CD14-positive monocyte (primary cell): ENCODE measurements at regions not wholly inside any gene's neighbourhood (a gene's known extent, or its start where the extent isn't known, plus 50 kb on each side); places are given as distances from the start of the nearest gene placed in this dataset.

Experiments used
- DNase-seq, 3 donors: peaks; one replicate each; pipeline ENCODE4 v3.0.0-alpha.2; 2011 to 2022
- H2AFZ ChIP-seq: 2 replicates; pipeline ENCODE4 v1.6.0; 2012; ENCODE audit warnings: mild to moderate bottlenecking, low read depth, low read length, inconsistent platforms; ENCODE audit not compliant: insufficient read depth, poor library complexity, severe bottlenecking
- H3K27ac ChIP-seq, 2 donors: 1 replicate in 1 of 2; 2 replicates in 1 of 2; pipeline ENCODE4 v1.5.1; 2012 to 2013; ENCODE audit warnings: low read length in 2 of 2, control low read depth in 1 of 2, inconsistent platforms in 1 of 2, low read depth in 1 of 2, mild to moderate bottlenecking in 1 of 2
- H3K27me3 ChIP-seq, 2 donors: one replicate each; pipeline versions ENCODE4 v1.6.0 to v1.6.1; 2011 to 2013; ENCODE audit warnings: low read length in 2 of 2; ENCODE audit not compliant: control insufficient read depth in 2 of 2, insufficient read depth in 2 of 2
- H3K36me3 ChIP-seq, 2 donors: replicated peaks in 1 of 2; 1 replicate in 1 of 2; 2 replicates in 1 of 2; pipeline versions ENCODE4 v1.5.1 to v1.6.1; 2012 to 2013; ENCODE audit warnings: low read length in 2 of 2, control low read depth in 1 of 2, inconsistent platforms in 1 of 2, mild to moderate bottlenecking in 1 of 2; ENCODE audit not compliant: insufficient read depth in 2 of 2, control insufficient read depth in 1 of 2
- H3K4me1 ChIP-seq, 2 donors: 1 replicate in 1 of 2; 2 replicates in 1 of 2; pipeline versions ENCODE4 v1.5.1 to v1.6.1; 2012 to 2013; ENCODE audit warnings: low read length in 2 of 2, control low read depth in 1 of 2, inconsistent platforms in 1 of 2, mild to moderate bottlenecking in 1 of 2, moderate library complexity in 1 of 2; ENCODE audit not compliant: insufficient read depth in 2 of 2, control insufficient read depth in 1 of 2
- H3K4me2 ChIP-seq: replicated peaks from 2 replicates; pipeline ENCODE3; 2012; ENCODE audit warnings: low read length, moderate library complexity, mild to moderate bottlenecking; ENCODE audit not compliant: poor library complexity, severe bottlenecking; ENCODE audit errors: extremely low read depth
- H3K4me3 ChIP-seq, 3 experiments: fragments of 200-600 bp in 1 of 3; sonication (generic) in 1 of 3; replicated peaks in 1 of 3; 1 replicate in 2 of 3; 2 replicates in 1 of 3; pipeline ENCODE4 v1.5.1; 2011 to 2013; ENCODE audit warnings: low read length in 3 of 3, mild to moderate bottlenecking in 3 of 3, control low read depth in 2 of 3, low read depth in 2 of 3, inconsistent platforms in 1 of 3, moderate library complexity in 1 of 3
- H3K79me2 ChIP-seq: 2 replicates; pipeline ENCODE4 v1.6.0; 2012; ENCODE audit warnings: mild to moderate bottlenecking, control low read depth, inconsistent platforms, low read length, moderate library complexity; ENCODE audit not compliant: insufficient read depth
- H3K9ac ChIP-seq: 2 replicates; pipeline ENCODE4 v1.6.0; 2017; ENCODE audit warnings: low read length, mild to moderate bottlenecking; ENCODE audit not compliant: insufficient read depth, poor library complexity, severe bottlenecking
- H3K9me3 ChIP-seq, 2 donors: replicated peaks in 1 of 2; 1 replicate in 1 of 2; 2 replicates in 1 of 2; pipeline versions ENCODE4 v1.5.1 to v1.6.1; 2012 to 2013; ENCODE audit warnings: low read length in 2 of 2, control low read depth in 1 of 2; ENCODE audit not compliant: control insufficient read depth in 1 of 2, insufficient read depth in 1 of 2
- H4K20me1 ChIP-seq: 2 replicates; pipeline ENCODE4 v1.6.0; 2012; ENCODE audit warnings: mild to moderate bottlenecking, low read length, control low read depth, moderate library complexity; ENCODE audit not compliant: insufficient read depth
- H3K27ac Mint-ChIP-seq, 7 donors: one replicate each; pipeline ENCODE4 v1.8.0; 2020; ENCODE audit warnings: mild to moderate bottlenecking in 7 of 7, mixed read lengths in 7 of 7, moderate library complexity in 6 of 7, inconsistent platforms in 2 of 7
- H3K27me3 Mint-ChIP-seq, 3 donors: one replicate each; pipeline ENCODE4 v1.8.0; 2021 to 2022; ENCODE audit warnings: low read depth in 3 of 3, mild to moderate bottlenecking in 3 of 3, mixed read lengths in 3 of 3, moderate library complexity in 3 of 3, inconsistent platforms in 1 of 3
- H3K36me3 Mint-ChIP-seq, 2 donors: one replicate each; pipeline ENCODE4 v1.8.0; 2020; ENCODE audit warnings: mixed read lengths in 2 of 2, inconsistent platforms in 1 of 2, mild to moderate bottlenecking in 1 of 2
- H3K4me1 Mint-ChIP-seq: one replicate; pipeline ENCODE4 v1.8.0; 2020; ENCODE audit warnings: mild to moderate bottlenecking, mixed read lengths
- H3K4me3 Mint-ChIP-seq, 2 donors: one replicate each; pipeline ENCODE4 v1.8.0; 2020; ENCODE audit warnings: mild to moderate bottlenecking in 2 of 2, mixed read lengths in 2 of 2, moderate library complexity in 1 of 2
- H3K9me3 Mint-ChIP-seq, 7 donors: one replicate each; pipeline ENCODE4 v1.8.0; 2020 to 2022; ENCODE audit warnings: mixed read lengths in 7 of 7, mild to moderate bottlenecking in 6 of 7, moderate library complexity in 6 of 7, inconsistent platforms in 2 of 7
- WGBS: methylation state at CpG from one replicate; pipeline ENCODE4 v1.1.5; 2013; ENCODE audit warnings: missing lambda C conversion rate; ENCODE audit not compliant: insufficient coverage; 5-methylcytosine and 5-hydroxymethylcytosine counted together
- intact Hi-C, 2 donors: fragments of 100-400 bp; cut with micrococcal nuclease; formaldehyde crosslinking; loops; one replicate each; pipeline versions ENCODE4 v1.15.0 to v1.15.1; 2023
- TF ChIP-seq, protein P1 (sequence below): fragments of 200-600 bp; IDR thresholded peaks from one replicate; pipeline ENCODE4 v1.8.0; 2022; ENCODE audit warnings: antibody characterized with exemption, mild to moderate bottlenecking

DNA sequence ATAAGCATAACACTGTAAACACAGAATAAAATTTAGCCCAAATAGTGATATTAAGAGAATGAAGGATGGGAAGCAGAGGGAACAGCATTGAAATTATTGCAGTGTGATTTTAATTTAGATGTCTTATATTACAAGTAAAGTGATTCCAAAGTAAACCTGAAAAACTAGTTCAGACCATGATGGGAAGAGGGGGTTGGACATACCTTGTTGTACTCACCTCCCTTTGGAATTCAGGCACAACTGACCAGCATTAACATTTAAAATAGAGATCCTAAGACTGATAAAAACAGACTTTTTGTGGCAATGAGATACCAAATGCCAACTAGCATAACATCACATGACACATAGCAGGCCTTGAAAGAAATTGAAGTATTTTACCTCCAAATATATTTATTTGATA lies 210.0 kb upstream of the ADRA1D start:
- Mint-ChIP-seq H3K27ac (no peak overlapping the region), H3K4me3 (no peak overlapping the region), H3K4me1 (peaks cover 11% of the 10 kb centered on the region), H3K27me3 (peaks cover 0 to 3% (median 3%) of the 10 kb centered on the region in 3 donors), H3K9me3 (peaks cover 5 to 19% (median 11%) of the 10 kb centered on the region in 7 donors), H3K36me3 (no peaks in the 10 kb centered on the region)
- Histone ChIP-seq H3K9ac (no peak overlapping the region), H3K79me2 (no peaks in the 10 kb centered on the region), H3K27ac (no peak overlapping the region), H3K36me3 (no peaks in the 10 kb centered on the region), H3K27me3 (no peaks in the 10 kb centered on the region), H4K20me1 (no peaks in the 10 kb centered on the region), H2AFZ (no peak overlapping the region), H3K9me3 (peaks cover 0 to 4% of the 10 kb centered on the region in 2 donors), H3K4me1 (peaks cover 0 to 3% of the 10 kb centered on the region in 2 donors), H3K4me3 (no peak overlapping the region), H3K4me2 (no peak overlapping the region)
- intact Hi-C loops = no loop called here
- TF ChIP-seq, protein P1, sequence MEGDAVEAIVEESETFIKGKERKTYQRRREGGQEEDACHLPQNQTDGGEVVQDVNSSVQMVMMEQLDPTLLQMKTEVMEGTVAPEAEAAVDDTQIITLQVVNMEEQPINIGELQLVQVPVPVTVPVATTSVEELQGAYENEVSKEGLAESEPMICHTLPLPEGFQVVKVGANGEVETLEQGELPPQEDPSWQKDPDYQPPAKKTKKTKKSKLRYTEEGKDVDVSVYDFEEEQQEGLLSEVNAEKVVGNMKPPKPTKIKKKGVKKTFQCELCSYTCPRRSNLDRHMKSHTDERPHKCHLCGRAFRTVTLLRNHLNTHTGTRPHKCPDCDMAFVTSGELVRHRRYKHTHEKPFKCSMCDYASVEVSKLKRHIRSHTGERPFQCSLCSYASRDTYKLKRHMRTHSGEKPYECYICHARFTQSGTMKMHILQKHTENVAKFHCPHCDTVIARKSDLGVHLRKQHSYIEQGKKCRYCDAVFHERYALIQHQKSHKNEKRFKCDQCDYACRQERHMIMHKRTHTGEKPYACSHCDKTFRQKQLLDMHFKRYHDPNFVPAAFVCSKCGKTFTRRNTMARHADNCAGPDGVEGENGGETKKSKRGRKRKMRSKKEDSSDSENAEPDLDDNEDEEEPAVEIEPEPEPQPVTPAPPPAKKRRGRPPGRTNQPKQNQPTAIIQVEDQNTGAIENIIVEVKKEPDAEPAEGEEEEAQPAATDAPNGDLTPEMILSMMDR = no peak
- DNase-seq = no peak

DNA sequence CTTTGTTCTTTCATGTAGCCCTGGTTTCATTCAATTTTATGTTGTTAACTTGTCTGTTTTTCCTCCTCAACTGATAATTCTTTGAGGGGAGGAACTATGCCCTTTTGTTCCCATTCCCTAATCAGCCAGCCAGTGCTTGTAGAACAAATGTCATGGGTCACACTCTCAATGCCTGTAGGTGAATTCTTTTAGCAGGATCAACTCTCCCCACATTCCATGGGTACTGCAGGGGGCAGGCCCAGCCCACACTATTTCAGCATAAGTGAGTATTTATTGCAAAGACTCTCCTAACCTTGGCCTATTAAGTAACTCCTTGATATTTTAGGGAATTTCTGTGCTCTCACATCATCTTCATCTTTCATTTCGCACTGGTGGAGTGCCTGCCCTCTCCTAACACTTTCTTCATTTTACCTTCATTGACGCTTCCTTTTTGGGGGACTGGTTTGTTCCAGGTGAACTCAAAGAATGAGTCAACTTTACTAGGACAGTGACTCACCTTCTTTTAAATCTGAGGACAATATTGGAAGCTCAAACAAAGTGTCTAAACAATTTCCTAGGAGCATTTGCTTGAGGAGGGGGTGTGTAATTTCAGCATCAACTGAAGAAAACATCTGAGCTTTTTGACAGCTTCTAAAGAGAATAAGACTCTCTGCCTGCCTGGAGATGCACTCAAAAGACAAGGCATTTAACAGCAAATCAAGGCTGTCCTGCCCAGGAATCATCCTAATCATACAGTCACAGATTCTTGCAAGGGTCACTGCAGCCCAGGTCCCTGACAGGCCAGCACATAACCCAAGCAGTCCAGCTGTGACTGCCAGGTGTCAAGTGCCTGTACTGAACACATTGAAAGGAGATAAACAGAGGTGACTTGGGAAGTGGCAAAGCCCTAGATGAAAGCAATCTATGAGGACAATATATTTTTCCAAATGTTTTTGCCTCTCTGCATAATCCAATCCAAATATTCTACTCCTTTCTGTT lies 208.8 kb upstream of the ADRA1D start:
- TF ChIP-seq, protein P1 = no peak
- Mint-ChIP-seq H3K27ac (no peak overlapping the region), H3K27me3 (peaks cover 0 to 3% (median 3%) of the 10 kb centered on the region in 3 donors), H3K9me3 (peaks cover 5 to 18% (median 8%) of the 10 kb centered on the region in 7 donors), H3K4me3 (no peak overlapping the region), H3K4me1 (peaks cover 6% of the 10 kb centered on the region), H3K36me3 (no peaks in the 10 kb centered on the region)
- H3K4me3 ChIP-seq = no peak overlapping the region
- no peaks in the 10 kb centered on the region for H3K36me3 ChIP-seq
- H3K9me3 ChIP-seq = peaks cover 0 to 3% of the 10 kb centered on the region in 2 donors
- DNase-seq = no peak
- no peaks in the 10 kb centered on the region for H3K79me2 ChIP-seq
- no peaks in the 10 kb centered on the region for H3K27me3 ChIP-seq
- no peak overlapping the region for H3K27ac ChIP-seq
- peaks cover 0 to 3% of the 10 kb centered on the region in 2 donors for H3K4me1 ChIP-seq
- intact Hi-C loops = no loop called here
- H2AFZ ChIP-seq = no peak overlapping the region
- WGBS = no CpG with 5 or more reads among the region's 2 CpGs
- no peak overlapping the region for H3K4me2 ChIP-seq
- no peaks in the 10 kb centered on the region for H4K20me1 ChIP-seq
- no peak overlapping the region for H3K9ac ChIP-seq
